Psoas muscle (tissue), 7 donors: ENCODE measurements at regions not wholly inside any gene's neighbourhood (a gene's known extent, or its start where the extent isn't known, plus 50 kb on each side); places are given as distances from the start of the nearest gene placed in this dataset.

Source experiments
- ATAC-seq, 4 donors: fragments of 200-7000 bp; cut with Tn5 transposase; one replicate each; pipeline ENCODE4 v1.9.1; 2020; ENCODE audit warnings: moderate library complexity in 3 of 4, mild to moderate bottlenecking in 2 of 4
- DNase-seq, 2 donors: peaks; one replicate each; pipeline ENCODE4 v3.0.0-alpha.2; 2020
- H3K27ac ChIP-seq: fragments of 200-600 bp; one replicate; pipeline ENCODE4 v1.8.0; 2022
- H3K27me3 ChIP-seq, 3 donors: fragments of 200-600 bp in 1 of 3; one replicate each; pipeline versions ENCODE4 v1.6.1 to v1.8.0; 2013 to 2022; ENCODE audit warnings: low read length in 2 of 3, mild to moderate bottlenecking in 2 of 3, moderate library complexity in 1 of 3; ENCODE audit not compliant: insufficient read depth in 3 of 3
- H3K36me3 ChIP-seq, 2 donors: fragments of 200-600 bp in 1 of 2; one replicate each; pipeline versions ENCODE4 v1.6.1 to v1.8.0; 2013 to 2022; ENCODE audit warnings: low read depth in 1 of 2, mild to moderate bottlenecking in 1 of 2, moderate library complexity in 1 of 2; ENCODE audit not compliant: insufficient read depth in 1 of 2
- H3K4me1 ChIP-seq: fragments of 200-600 bp; one replicate; pipeline ENCODE4 v1.8.0; 2022
- H3K4me3 ChIP-seq: fragments of 200-600 bp; one replicate; pipeline ENCODE4 v1.8.0; 2022; ENCODE audit warnings: mild to moderate bottlenecking
- H3K9me3 ChIP-seq: fragments of 200-600 bp; one replicate; pipeline ENCODE4 v1.8.0; 2022
- CTCF ChIP-seq: fragments of 200-600 bp; IDR thresholded peaks from one replicate; pipeline ENCODE4 v1.8.0; 2022; ENCODE audit warnings: antibody characterized with exemption
- WGBS, 3 donors: extraction: QIAGEN DNeasy Blood & Tissue Kit; methylation state at CpG; one replicate each; pipeline versions ENCODE4 v1.1.6 to v1.1.7; 2013; 5-methylcytosine and 5-hydroxymethylcytosine counted together
- intact Hi-C, 2 donors: fragments of 100-400 bp; cut with DNase I; formaldehyde crosslinking; loops; one replicate each; pipeline versions ENCODE4 v1.11.0 to v1.14.2; 2022
- donor health status: healthy with polysubstance abuse.
- donor health status: DM: no; HTN: no; CAD: no; lungs with moderate emphysema.
- donor health status: Bipolar disorder and iron deficiency.
- donor health status: healthy.
- donor health status: DM: yes; HTN: yes; CAD: no.
- donor health status: DM: no; HTN: no; CAD: no.
- donor health status: DM: yes; HTN: yes; CAD: no.

- intact Hi-C loops, result loop anchor here in 1 of 2 donors (5.0 kb wide), 2 partner anchors 52 to 442 kb away; no protein-coding TSS in a partner anchor
- DNase-seq, result peak; percentile 67 to 75
Measured at GRCh38 chr3:159763602-159764489, 224.8 kb upstream of the IL12A start.

GRCh38 chr3:159764490-159765029 lies 224.1 kb upstream of the IL12A start:
- Histone ChIP-seq H3K9me3 (no peaks in the 10 kb centered on the region), H3K4me1 (peaks cover 15% of the 10 kb centered on the region), H3K36me3 (no peaks in the 10 kb centered on the region), H3K4me3 (peak overlapping the region; percentile 82), H3K27me3 (peaks cover 0 to 42% (median 0%) of the 10 kb centered on the region in 3 donors), H3K27ac (peak overlapping the region; percentile 86)
- peak; percentile 39 to 53 for DNase-seq
- 0 to 1% (median 1%) methylated on average over 24 to 51 of the region's 51 CpGs for WGBS, 3 donors
- TF ChIP-seq CTCF, result no peak
- intact Hi-C loops, result loop anchor here in 1 of 2 donors (5.0 kb wide), 2 partner anchors 52 to 442 kb away; no protein-coding TSS in a partner anchor
- ATAC-seq, result no peak

More at GRCh38 chr3:159763602-159764489, 224.8 kb upstream of the IL12A start:
- peak; percentile 31 for TF ChIP-seq CTCF
- H3K36me3 ChIP-seq, result no peaks in the 10 kb centered on the region
- ATAC-seq, result peak; percentile 59 to 79 (median 68)
- WGBS, 3 donors, result 0 to 1% (median 0%) methylated on average over 52 to 80 of the region's 80 CpGs
- H3K4me1 ChIP-seq, result peaks cover 15% of the 10 kb centered on the region
- peaks cover 0 to 42% (median 0%) of the 10 kb centered on the region in 3 donors for H3K27me3 ChIP-seq
- no peaks in the 10 kb centered on the region for H3K9me3 ChIP-seq
- H3K27ac ChIP-seq, result peak overlapping the region; percentile 86
- H3K4me3 ChIP-seq, result peak overlapping the region; percentile 82

- Histone ChIP-seq H3K27ac (peak overlapping the region; percentile 86), H3K4me3 (peak overlapping the region; percentile 82), H3K36me3 (no peaks in the 10 kb centered on the region), H3K4me1 (peaks cover 15% of the 10 kb centered on the region), H3K9me3 (no peaks in the 10 kb centered on the region), H3K27me3 (peaks cover 0 to 42% (median 0%) of the 10 kb centered on the region in 3 donors)
- intact Hi-C loops, result no loop called here
- peak; percentile 74 to 85 (median 84) for ATAC-seq
- peak; percentile 84 for DNase-seq
- TF ChIP-seq CTCF, result no peak
- WGBS, 3 donors, result 0% methylated on average over 39 to 47 of the region's 47 CpGs
Measured at GRCh38 chr3:159765030-159765859, 223.4 kb upstream of the IL12A start.

GRCh38 chr3:159765860-159766294 lies 222.8 kb upstream of the IL12A start:
- Histone ChIP-seq H3K4me1 (peaks cover 15% of the 10 kb centered on the region), H3K27me3 (peaks cover 0 to 42% (median 0%) of the 10 kb centered on the region in 3 donors), H3K27ac (peak overlapping the region; percentile 86), H3K9me3 (no peaks in the 10 kb centered on the region), H3K4me3 (peak overlapping the region; percentile 82), H3K36me3 (no peaks in the 10 kb centered on the region)
- intact Hi-C loops, result loop anchor here in 1 of 2 donors (1.0 kb wide), 1 partner anchor 39 kb away; no protein-coding TSS in a partner anchor
- DNase-seq (no peak), ATAC-seq (peak in 1 of 4 donors; percentile 36)
- 31 to 35% (median 33%) methylated on average over 5 of the region's 5 CpGs for WGBS, 3 donors
- no peak for TF ChIP-seq CTCF
